HG02970 (cell line): ENCODE measurements at regions not wholly inside any gene's neighbourhood (a gene's known extent, or its start where the extent isn't known, plus 50 kb on each side); places are given as distances from the start of the nearest gene placed in this dataset.

Experiments
- ATAC-seq: cut with Tn5 transposase; IDR thresholded peaks from one replicate; pipeline ENCODE4 v1.9.1; 2021; ENCODE audit warnings: mild to moderate bottlenecking, moderate library complexity, moderate number of reproducible peaks; ENCODE audit not compliant: unreplicated experiment, low FRiP score

- no peak for ATAC-seq
Measured at GRCh38 chr16:51936846-51937245, 610.1 kb downstream of the TOX3 start.

- no peak for ATAC-seq
Measured at GRCh38 chr16:51932317-51932716, 614.6 kb downstream of the TOX3 start.

GRCh38 chr16:51931653-51932052 lies 615.3 kb downstream of the TOX3 start:
- no peak for ATAC-seq

GRCh38 chr16:51924744-51925143 lies 622.2 kb downstream of the TOX3 start:
- ATAC-seq: no peak

GRCh38 chr16:51922476-51922875 lies 624.5 kb downstream of the TOX3 start:
- no peak for ATAC-seq

- ATAC-seq: no peak
Measured at GRCh38 chr16:51919736-51920135, 627.2 kb downstream of the TOX3 start.

GRCh38 chr16:51916814-51917213 lies 630.1 kb downstream of the TOX3 start:
- no peak for ATAC-seq

- no peak for ATAC-seq
Measured at GRCh38 chr16:51916231-51916630, 630.7 kb downstream of the TOX3 start.

GRCh38 chr16:51907680-51908079 lies 639.3 kb downstream of the TOX3 start:
- ATAC-seq: no peak

- ATAC-seq: no peak
Measured at GRCh38 chr16:51900221-51900780, 646.6 kb downstream of the TOX3 start.

- ATAC-seq: no peak
Measured at GRCh38 chr16:51898872-51899271, 648.1 kb downstream of the TOX3 start.

GRCh38 chr16:51896013-51896412 lies 650.9 kb downstream of the TOX3 start:
- ATAC-seq: no peak

GRCh38 chr16:51892293-51893007 lies 654.5 kb downstream of the TOX3 start:
- ATAC-seq: no peak

GRCh38 chr16:51888534-51888933 lies 658.4 kb downstream of the TOX3 start:
- no peak for ATAC-seq

- no peak for ATAC-seq
Measured at GRCh38 chr16:51888016-51888415, 658.9 kb downstream of the TOX3 start.

- no peak for ATAC-seq
Measured at GRCh38 chr16:51886456-51886855, 660.5 kb downstream of the TOX3 start.

- no peak for ATAC-seq
Measured at GRCh38 chr16:51884773-51885172, 662.2 kb downstream of the TOX3 start.

GRCh38 chr16:51881731-51882130 lies 665.2 kb downstream of the TOX3 start:
- ATAC-seq: no peak

- ATAC-seq: no peak
Measured at GRCh38 chr16:51880776-51881175, 666.2 kb downstream of the TOX3 start.

- no peak for ATAC-seq
Measured at GRCh38 chr16:51877686-51878085, 669.3 kb downstream of the TOX3 start.

- ATAC-seq: no peak
Measured at GRCh38 chr16:51876934-51877333, 670.0 kb downstream of the TOX3 start.

GRCh38 chr16:51876601-51876875 lies 670.4 kb downstream of the TOX3 start:
- ATAC-seq: no peak
